ENCODE measurements at regions not wholly inside any gene's neighbourhood (a gene's known extent, or its start where the extent isn't known, plus 50 kb on each side); places are given as distances from the start of the nearest gene placed in this dataset.
A peak's percentile ranks its signal among the peaks of the same experiment; 100 is the strongest.

GRCh38 chr11:28675183-28675582 is 567.0 kb downstream of the METTL15 start (continued):
- TF ChIP-seq TSHZ2 (CRISPR knock-in tag; IDR thresholded peaks at IDR 0.05), result no peak

- TF ChIP-seq ISL1 (CRISPR knock-in tag; IDR thresholded peaks at IDR 0.05) (peak; percentile 66), ZFP3 (CRISPR knock-in tag; IDR thresholded peaks at IDR 0.05) (no peak), BACH2 (CRISPR knock-in tag; IDR thresholded peaks at IDR 0.05; ENCODE audit: borderline replicate concordance) (no peak), CREB5 (CRISPR knock-in tag; IDR thresholded peaks at IDR 0.05; ENCODE audit: low read depth) (no peak)
Measured at GRCh38 chr11:28674433-28675103, 566.4 kb downstream of the METTL15 start.

GRCh38 chr11:28673691-28674432 is 565.7 kb downstream of the METTL15 start:
- ATAC-seq, result no peak; the same call in 2 of the 3 replicates
- no peak for TF ChIP-seq PPARA (CRISPR knock-in tag; IDR thresholded peaks at IDR 0.05; ENCODE audit: borderline replicate concordance)
- no peak for TF ChIP-seq TSHZ2 (CRISPR knock-in tag; IDR thresholded peaks at IDR 0.05)
- TF ChIP-seq CREB5 (CRISPR knock-in tag; IDR thresholded peaks at IDR 0.05; ENCODE audit: low read depth), result no peak
- TF ChIP-seq PATZ1 (CRISPR knock-in tag; IDR thresholded peaks at IDR 0.05; ENCODE audit: borderline replicate concordance), result no peak
- TF ChIP-seq ZNF565 (CRISPR knock-in tag; conservative IDR thresholded peaks at IDR 0.05; ENCODE audit: low read depth), result no peak
- TF ChIP-seq SNAI2 (CRISPR knock-in tag; IDR thresholded peaks at IDR 0.05), result no peak
- TF ChIP-seq ZFP3 (CRISPR knock-in tag; IDR thresholded peaks at IDR 0.05), result no peak
- TF ChIP-seq ZNF8 (CRISPR knock-in tag; IDR thresholded peaks at IDR 0.05), result no peak
- no peak for TF ChIP-seq ARNTL (CRISPR knock-in tag; IDR thresholded peaks at IDR 0.05; ENCODE audit: borderline replicate concordance, low read depth)
- TF ChIP-seq ZC3H10 (CRISPR knock-in tag; IDR thresholded peaks at IDR 0.05), result no peak
- TF ChIP-seq RARB (CRISPR knock-in tag; IDR thresholded peaks at IDR 0.05), result no peak
- no peak for TF ChIP-seq OSR1 (CRISPR knock-in tag; IDR thresholded peaks at IDR 0.05)
- no peak for TF ChIP-seq POU6F1 (CRISPR knock-in tag; IDR thresholded peaks at IDR 0.05; ENCODE audit: borderline replicate concordance, low read depth)
- no peak for TF ChIP-seq GLIS3 (CRISPR knock-in tag; IDR thresholded peaks at IDR 0.05)
- TF ChIP-seq ESRRG (CRISPR knock-in tag; IDR thresholded peaks at IDR 0.05), result no peak

More at GRCh38 chr11:28674433-28675103, 566.4 kb downstream of the METTL15 start:
- peak; percentile 98 for ATAC-seq
